Mononuclear cell (primary cell): ENCODE measurements at regions not wholly inside any gene's neighbourhood (a gene's known extent, or its start where the extent isn't known, plus 50 kb on each side); places are given as distances from the start of the nearest gene placed in this dataset.
"Not testable (repeated sequence)": the region's sequence is repeated elsewhere in the genome, so short reads cannot be mapped to it uniquely, and the experiment has no call there.

Source experiments
- H3K27me3 ChIP-seq: 2 replicates; pipeline ENCODE4 v1.6.0; 2011; ENCODE audit warnings: low read length, control low read depth; ENCODE audit not compliant: insufficient read depth
- H3K4me1 ChIP-seq: 2 replicates; pipeline ENCODE4 v1.5.1; 2011; ENCODE audit warnings: mild to moderate bottlenecking, low read length, control low read depth; ENCODE audit not compliant: insufficient read depth
- H3K4me3 ChIP-seq: 2 replicates; pipeline ENCODE4 v1.5.1; 2011; ENCODE audit warnings: mild to moderate bottlenecking, low read length, moderate library complexity
- H3K9me3 ChIP-seq: 2 replicates; pipeline ENCODE4 v1.5.1; 2011; ENCODE audit warnings: low read depth, mild to moderate bottlenecking, control low read depth, low read length

DNA sequence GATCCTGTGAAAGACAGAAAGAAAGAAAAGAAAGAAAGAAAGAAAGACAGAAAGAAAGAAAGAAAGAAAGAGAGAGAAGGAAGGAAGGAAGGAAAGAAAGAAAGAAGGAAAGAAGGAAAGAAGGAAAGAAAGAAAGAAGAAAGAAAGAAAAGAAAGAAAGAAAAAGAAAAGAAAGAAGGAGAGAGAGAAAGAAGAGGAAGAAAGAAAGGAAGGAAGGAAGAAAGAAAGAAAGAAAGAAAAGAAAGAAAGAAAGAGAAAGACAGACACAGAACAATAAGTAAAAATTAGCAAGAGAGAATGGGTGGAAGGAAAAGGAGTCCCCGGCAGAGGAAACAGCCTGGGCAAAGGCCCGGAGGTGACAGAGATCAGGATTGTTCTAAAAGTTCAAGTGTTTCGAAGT, 183.4 kb downstream of the MIAT start:
- not testable (repeated sequence) for H3K27me3 ChIP-seq, H3K4me3 ChIP-seq, H3K4me1 ChIP-seq

DNA sequence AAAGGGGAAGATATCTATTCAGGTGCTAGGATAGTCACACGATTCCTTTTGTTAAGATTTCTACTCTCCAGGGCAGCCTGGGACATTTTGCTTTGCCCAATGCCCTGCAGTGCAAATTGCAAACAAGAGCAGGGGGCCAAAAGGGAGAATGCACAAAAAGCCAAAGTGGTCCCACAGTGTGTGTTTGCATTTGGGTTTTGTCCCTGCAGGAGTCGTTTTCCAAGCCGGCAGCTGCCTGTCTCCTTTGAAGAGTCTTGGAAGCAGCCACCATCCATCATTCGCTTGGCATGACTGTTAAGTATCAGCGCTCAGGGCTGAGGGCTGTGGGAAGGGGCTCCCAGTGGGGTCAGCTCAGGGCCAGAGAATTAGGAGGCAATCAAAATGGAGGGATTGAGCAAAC, 184.7 kb downstream of the MIAT start:
- Histone ChIP-seq H3K4me3 (no peak overlapping the region), H3K9me3 (no peaks in the 10 kb centered on the region), H3K4me1 (peaks cover 6% of the 10 kb centered on the region), H3K27me3 (no peaks in the 10 kb centered on the region)

More for the DNA sequence above, 183.4 kb downstream of the MIAT start:
- H3K9me3 ChIP-seq, result not testable (repeated sequence)

DNA sequence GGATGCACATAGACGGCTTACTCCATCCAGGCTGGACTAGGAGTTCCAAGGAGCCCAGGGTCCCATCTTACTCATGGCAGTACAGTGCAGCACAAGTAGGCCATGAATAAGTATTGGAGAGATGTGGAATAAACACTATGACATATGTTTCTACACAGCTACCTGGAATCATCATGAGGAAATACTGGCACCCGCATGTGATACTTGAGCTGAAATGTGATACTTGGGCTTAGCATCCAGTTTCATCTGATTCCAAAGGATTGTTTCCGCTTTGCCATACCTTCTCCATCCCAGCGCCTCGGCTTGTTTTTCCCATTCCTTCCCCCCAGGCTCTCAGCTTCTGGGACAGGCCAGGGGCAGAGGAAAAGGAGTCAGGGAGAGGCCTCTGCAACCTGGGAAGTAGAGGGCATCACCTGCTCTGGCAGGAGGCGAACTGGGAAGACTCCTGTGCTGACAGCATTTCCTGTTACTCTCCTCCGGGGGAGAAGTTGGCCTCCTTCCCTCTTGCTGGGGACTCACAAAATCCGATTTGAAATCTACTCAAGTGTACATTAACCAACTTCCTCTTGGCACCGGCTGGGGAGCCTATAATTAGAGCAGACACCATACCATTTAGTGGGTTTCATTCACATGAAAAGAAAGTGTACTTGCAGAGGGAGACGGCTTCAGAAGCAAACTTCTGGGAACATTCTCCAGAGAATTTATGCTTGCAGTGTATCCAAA, 187.8 kb downstream of the MIAT start:
- Histone ChIP-seq H3K9me3 (no peaks in the 10 kb centered on the region), H3K4me1 (peaks cover 6% of the 10 kb centered on the region), H3K4me3 (no peak overlapping the region)

DNA sequence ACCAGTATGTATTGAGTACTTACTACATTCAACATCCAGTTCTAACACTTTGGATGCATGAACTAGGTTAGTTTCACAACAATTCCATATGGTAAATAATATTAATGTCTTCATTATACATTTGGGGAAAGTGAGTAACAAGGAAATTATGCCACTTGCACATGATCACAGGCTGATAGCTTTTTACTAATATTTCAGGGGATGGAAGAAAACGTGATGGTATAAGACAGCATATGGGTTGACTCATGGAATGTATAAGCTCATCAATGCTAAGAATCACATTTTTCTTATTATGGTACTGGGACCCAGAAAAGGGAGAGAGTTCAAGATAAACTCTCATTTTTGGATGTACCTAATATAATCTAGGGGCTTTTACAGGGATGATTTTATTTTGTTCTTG, 188.7 kb downstream of the MIAT start:
- Histone ChIP-seq H3K27me3 (no peaks in the 10 kb centered on the region), H3K4me3 (no peak overlapping the region)

More for the DNA sequence above, 187.8 kb downstream of the MIAT start:
- H3K27me3 ChIP-seq, result no peaks in the 10 kb centered on the region

DNA sequence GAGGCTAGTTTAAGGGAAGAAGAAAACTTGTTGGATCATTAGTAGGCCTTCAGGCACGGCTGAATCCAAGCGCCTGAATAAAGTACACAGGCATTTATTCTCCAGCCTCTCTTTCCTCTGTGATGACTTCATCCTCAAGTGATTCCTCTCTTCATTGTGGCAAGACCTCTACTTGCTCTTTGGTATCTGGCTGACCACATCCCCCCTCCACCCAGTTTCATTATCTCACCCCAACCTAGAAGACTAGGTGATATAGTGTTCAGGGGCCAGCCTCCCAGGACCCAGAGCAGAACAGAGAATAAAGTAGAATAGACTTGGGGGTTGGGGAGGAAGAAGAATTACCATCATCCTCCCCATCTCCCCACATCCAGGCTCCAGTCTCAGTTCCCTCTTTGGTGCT, 189.3 kb downstream of the MIAT start:
- H3K9me3 ChIP-seq, result no peaks in the 10 kb centered on the region

More for the DNA sequence above, 188.7 kb downstream of the MIAT start:
- H3K9me3 ChIP-seq, result no peaks in the 10 kb centered on the region
- H3K4me1 ChIP-seq, result peaks cover 6% of the 10 kb centered on the region

DNA sequence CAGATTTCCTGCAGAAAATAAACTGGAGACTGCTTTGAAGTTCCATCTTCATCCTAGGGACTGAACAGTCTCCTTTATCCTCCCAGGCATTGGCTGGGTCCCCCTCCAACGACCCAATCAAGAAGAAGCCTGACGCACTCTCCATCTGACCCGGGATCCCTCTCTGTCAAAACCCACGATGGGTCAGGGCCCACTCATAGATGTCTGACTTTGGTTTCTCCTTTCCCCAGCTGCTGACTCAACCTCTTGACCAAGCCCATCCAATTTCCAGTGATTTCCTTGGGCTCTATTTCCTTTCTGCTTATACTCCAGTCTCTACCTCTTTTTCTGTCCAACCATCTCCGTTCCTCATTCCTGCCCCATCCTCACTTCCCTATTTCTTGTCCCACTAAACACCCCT, 189.7 kb downstream of the MIAT start:
- peaks cover 6% of the 10 kb centered on the region for H3K4me1 ChIP-seq
- H3K27me3 ChIP-seq, result no peaks in the 10 kb centered on the region
- no peaks in the 10 kb centered on the region for H3K9me3 ChIP-seq
- no peak overlapping the region for H3K4me3 ChIP-seq

More for the DNA sequence above, 189.3 kb downstream of the MIAT start:
- Histone ChIP-seq H3K4me1 (peaks cover 6% of the 10 kb centered on the region), H3K27me3 (no peaks in the 10 kb centered on the region), H3K4me3 (no peak overlapping the region)

DNA sequence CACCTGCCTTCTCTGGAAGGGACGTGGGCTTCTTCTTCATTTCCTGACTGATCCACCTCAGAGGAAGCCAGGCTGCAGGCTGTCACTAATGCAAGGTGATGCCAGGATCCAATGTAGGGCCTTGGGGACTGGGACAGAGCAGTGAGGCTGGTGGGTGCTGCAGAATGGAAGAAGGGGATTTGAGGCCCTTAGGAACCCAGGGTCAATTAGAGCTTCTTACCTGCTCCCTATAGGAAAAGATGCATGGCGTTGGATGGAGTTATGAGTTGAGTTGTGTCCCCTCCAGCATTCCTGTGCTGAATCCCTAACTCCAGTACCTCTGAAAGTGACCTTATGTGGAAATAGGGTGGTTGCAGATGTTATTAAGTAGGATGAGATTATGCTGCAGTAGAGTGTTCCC, 190.4 kb downstream of the MIAT start:
- Histone ChIP-seq H3K4me3 (no peak overlapping the region), H3K27me3 (no peaks in the 10 kb centered on the region), H3K4me1 (peaks cover 6% of the 10 kb centered on the region), H3K9me3 (no peaks in the 10 kb centered on the region)

DNA sequence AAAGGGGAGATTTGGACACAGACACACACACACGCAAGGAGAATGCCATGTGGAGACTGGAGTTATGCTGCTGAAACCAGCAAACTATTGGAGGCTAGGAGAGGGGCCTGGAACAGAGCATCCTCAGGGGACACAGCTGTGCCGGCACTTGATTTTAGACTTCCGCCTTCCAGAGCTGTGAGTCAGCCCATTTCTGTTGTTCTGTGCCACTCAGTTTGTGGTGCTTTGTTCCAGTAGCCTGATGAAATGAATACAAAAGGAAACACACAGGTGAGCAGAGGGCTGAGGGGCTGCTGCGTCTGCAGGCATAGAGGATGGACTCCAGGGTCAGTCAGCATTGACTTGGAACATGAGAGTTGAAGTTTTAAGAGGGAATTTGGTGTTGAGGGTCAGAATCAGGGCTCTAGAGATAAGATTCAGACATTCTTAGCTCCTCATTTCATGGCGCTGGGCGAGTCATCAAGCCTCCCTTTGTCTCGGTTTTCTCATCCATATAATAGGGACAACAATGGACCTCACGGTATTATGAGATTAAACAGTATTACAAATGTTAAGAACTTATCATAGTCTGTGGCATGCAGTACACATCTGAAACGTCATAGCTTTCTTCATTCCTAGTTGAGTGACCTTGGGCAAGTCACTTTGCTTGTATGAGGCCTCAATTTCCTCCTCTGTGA, 191.0 kb downstream of the MIAT start:
- Histone ChIP-seq H3K4me3 (no peak overlapping the region), H3K9me3 (no peaks in the 10 kb centered on the region), H3K4me1 (peaks cover 6% of the 10 kb centered on the region), H3K27me3 (no peaks in the 10 kb centered on the region)

DNA sequence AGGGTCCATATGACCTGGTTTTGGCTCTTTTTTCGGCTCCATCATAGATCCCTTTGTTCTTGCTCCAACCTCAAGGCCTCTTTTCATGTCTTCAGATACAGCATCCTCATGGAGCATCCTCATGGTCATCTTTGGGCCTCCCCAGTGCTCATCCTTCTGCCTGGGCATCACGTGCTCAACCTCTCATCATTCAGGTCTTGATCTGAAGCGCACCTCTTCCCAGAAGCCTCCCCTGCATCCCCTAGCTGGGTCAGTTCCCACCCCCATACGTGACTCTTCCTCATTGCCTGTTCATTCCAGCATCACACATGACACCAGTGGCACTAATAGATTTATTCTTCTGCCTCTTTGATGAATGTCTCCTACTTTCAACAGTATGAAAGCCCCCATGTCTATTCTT, 192.2 kb downstream of the MIAT start:
- Histone ChIP-seq H3K4me3 (no peak overlapping the region), H3K4me1 (peaks cover 6% of the 10 kb centered on the region), H3K9me3 (no peaks in the 10 kb centered on the region), H3K27me3 (no peaks in the 10 kb centered on the region)

DNA sequence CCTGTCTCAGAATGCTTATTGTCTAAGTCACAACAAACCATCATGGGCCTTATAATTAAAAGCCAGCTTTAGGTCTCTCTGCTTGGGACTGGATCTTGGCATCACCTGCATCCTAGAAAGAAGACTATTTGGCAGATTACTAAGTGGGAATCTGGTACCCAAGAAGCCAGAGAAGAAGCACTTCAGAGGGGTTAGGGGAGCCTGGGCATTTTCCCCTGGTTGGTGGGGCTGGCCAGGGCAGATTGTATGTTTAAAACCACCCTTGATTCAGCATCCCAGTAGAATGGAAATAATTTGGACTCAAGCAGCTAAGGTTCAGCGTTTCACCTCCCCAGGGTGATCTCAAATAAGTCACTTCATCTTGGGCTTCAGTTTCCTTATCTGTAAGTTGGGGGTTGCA, 193.7 kb downstream of the MIAT start:
- Histone ChIP-seq H3K27me3 (no peaks in the 10 kb centered on the region), H3K4me3 (no peak overlapping the region), H3K4me1 (no peaks in the 10 kb centered on the region), H3K9me3 (no peaks in the 10 kb centered on the region)

DNA sequence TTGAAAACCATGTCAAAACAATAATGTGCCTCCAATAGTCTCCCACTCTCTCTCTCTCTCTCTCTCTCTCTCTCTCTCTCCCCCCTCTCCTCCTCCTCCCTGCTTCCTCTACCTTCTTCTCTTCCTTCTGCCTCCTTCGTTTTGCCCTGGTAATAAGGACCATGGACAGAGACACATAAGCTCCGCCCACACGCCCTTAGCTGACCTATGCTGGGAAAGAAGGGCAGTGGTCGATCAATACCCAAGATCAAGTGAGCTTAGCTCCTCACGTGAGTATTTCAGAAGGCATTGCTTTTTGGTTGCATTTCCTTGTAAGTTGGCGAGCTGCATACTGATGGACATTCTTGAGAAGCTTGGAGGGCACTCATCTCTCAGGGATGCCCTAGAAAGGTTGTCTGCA, 194.8 kb downstream of the MIAT start:
- Histone ChIP-seq H3K4me1 (no peaks in the 10 kb centered on the region), H3K4me3 (no peak overlapping the region), H3K27me3 (no peaks in the 10 kb centered on the region), H3K9me3 (no peaks in the 10 kb centered on the region)

DNA sequence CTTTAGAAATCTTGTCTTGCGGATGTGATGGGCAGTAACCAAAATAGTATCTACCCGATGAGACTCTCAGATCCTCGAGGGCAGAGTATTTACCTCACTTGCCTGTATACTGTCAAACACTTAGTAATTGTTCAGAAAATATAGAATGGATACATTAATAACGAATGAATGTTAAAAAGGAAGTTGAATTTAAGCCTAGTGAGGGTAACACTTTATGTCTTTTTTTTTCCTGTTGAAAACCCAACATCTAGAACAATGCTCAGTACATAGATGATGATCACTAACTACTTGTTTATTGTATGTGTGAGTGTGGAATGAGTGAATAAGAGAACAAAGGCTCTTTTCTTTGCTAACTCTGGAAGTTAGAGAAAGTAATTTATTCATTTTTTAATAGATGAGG, 195.7 kb downstream of the MIAT start:
- no peak overlapping the region for H3K4me3 ChIP-seq
- H3K4me1 ChIP-seq, result no peaks in the 10 kb centered on the region
- no peaks in the 10 kb centered on the region for H3K27me3 ChIP-seq
- no peaks in the 10 kb centered on the region for H3K9me3 ChIP-seq

DNA sequence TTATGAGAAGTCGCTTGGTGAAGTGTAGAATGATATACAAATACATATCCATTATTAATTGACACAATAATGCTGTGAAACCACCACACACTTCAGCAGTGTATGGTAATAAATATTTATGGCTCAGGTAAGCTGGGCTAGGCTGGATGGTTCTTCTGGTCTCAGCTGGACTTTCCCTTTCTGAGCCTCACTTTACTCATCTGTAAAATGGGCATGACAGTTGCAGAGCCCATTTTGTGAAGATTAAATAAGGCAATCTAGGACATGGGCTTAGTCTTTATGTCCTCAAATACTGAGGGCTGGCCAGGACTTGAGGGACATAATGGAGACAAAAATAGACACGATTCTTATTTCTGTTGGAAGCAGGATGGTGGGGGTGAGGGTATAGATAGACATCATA, 196.1 kb downstream of the MIAT start:
- H3K9me3 ChIP-seq, result no peaks in the 10 kb centered on the region
- no peak overlapping the region for H3K4me3 ChIP-seq
- H3K4me1 ChIP-seq, result no peaks in the 10 kb centered on the region
- H3K27me3 ChIP-seq, result no peaks in the 10 kb centered on the region

DNA sequence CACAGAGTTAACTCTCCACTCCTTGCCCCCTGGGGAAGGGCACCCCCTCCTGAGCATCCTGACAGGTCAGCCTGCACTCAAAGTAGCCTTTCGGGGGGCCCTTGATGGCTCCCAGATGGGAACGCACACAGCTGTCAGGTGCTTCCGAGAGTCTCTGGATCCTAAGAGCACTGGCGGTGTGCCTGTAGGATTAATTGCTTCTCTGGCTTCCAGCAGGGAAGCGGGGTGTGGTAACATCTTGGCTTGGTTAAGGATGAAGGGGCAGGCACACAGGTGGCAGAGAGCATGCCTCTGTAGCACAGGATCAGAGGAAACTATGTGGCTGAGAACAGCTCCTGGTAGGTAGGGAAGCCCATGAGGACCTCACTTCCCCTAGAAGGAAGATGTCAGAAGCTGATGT, 199.8 kb downstream of the MIAT start:
- no peaks in the 10 kb centered on the region for H3K9me3 ChIP-seq
- H3K4me3 ChIP-seq, result no peak overlapping the region
- no peaks in the 10 kb centered on the region for H3K4me1 ChIP-seq
- H3K27me3 ChIP-seq, result no peaks in the 10 kb centered on the region

DNA sequence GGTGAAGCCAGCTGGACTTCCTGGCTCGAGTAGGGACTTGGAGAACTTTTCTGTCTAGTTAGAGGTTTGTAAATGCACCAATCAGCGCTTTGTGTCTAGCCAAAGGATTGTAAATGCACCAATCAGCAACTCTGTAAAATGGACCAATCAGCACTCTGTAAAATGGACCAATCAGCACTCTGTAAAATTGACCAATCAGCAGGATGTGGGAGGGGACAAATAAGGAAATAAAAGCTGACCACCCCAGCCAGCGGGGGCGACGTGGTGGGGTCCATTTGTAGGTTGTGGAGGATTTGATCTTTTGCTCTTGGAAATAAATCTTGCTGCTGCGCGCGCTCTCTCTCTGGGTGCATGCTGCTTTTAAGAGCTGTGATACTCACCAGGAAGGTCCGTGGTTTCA, 202.9 kb downstream of the MIAT start:
- Histone ChIP-seq H3K9me3 (no peaks in the 10 kb centered on the region), H3K27me3 (no peaks in the 10 kb centered on the region), H3K4me1 (no peaks in the 10 kb centered on the region), H3K4me3 (no peak overlapping the region)

DNA sequence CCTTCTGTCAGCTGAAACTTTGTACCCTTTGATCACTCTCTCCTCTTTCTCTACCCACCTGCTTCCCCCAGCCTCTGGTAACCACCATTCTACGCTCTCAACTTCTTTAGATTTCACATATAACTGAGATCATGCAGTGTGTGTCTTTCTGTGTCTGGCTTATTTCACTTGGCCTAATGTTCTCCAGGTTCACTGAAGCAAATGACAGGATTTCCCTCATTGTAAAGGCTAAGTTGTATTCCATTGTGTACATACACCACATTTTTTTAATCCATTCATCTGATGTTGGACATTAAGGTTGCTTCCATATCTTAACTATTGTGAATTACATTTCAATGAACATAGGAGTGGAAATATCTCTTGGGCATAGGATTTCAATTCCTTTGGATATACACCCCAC, 207.6 kb downstream of the MIAT start:
- H3K27me3 ChIP-seq, result no peaks in the 10 kb centered on the region
- no peak overlapping the region for H3K4me3 ChIP-seq
- no peaks in the 10 kb centered on the region for H3K9me3 ChIP-seq
- H3K4me1 ChIP-seq, result no peaks in the 10 kb centered on the region
